Liver (tissue), 8 donors: ENCODE measurements at regions not wholly inside any gene's neighbourhood (a gene's known extent, or its start where the extent isn't known, plus 50 kb on each side); places are given as distances from the start of the nearest gene placed in this dataset.

ENCODE experiments used
- DNase-seq: peaks from one replicate; pipeline ENCODE4 v3.0.0-alpha.2; 2017; ENCODE audit warnings: low spot score
- H3K27ac ChIP-seq, 2 donors: one replicate each; pipeline ENCODE4 v1.7.0; 2013; ENCODE audit warnings: inconsistent platforms in 2 of 2, low read length in 2 of 2, control low read depth in 1 of 2, low read depth in 1 of 2, mild to moderate bottlenecking in 1 of 2
- H3K27me3 ChIP-seq, 4 donors: one replicate each; pipeline versions ENCODE4 v1.6.1 to v1.7.0; 2013; ENCODE audit warnings: low read length in 3 of 4, inconsistent platforms in 1 of 4, mild to moderate bottlenecking in 1 of 4, moderate library complexity in 1 of 4; ENCODE audit not compliant: control insufficient read depth in 4 of 4, insufficient read depth in 4 of 4
- H3K36me3 ChIP-seq, 4 donors: one replicate each; pipeline versions ENCODE4 v1.6.1 to v1.7.0; 2013; ENCODE audit warnings: low read length in 3 of 4, mild to moderate bottlenecking in 3 of 4, low read depth in 1 of 4, moderate library complexity in 1 of 4; ENCODE audit not compliant: control insufficient read depth in 4 of 4, insufficient read depth in 3 of 4
- H3K4me1 ChIP-seq, 4 donors: one replicate each; pipeline versions ENCODE4 v1.6.1 to v1.7.0; 2013; ENCODE audit warnings: low read length in 3 of 4, mild to moderate bottlenecking in 3 of 4, moderate library complexity in 1 of 4; ENCODE audit not compliant: control insufficient read depth in 4 of 4, insufficient read depth in 4 of 4
- H3K4me3 ChIP-seq, 3 donors: one replicate each; pipeline versions ENCODE4 v1.6.1 to v1.7.0; 2013; ENCODE audit warnings: low read length in 3 of 3, control low read depth in 1 of 3, low read depth in 1 of 3, mild to moderate bottlenecking in 1 of 3
- H3K9ac ChIP-seq, 2 donors: one replicate each; pipeline ENCODE4 v1.7.0; 2013; ENCODE audit warnings: low read length in 2 of 2, mild to moderate bottlenecking in 2 of 2, moderate library complexity in 2 of 2, control low read depth in 1 of 2, low read depth in 1 of 2
- H3K9me3 ChIP-seq, 4 donors: one replicate each; pipeline versions ENCODE4 v1.6.1 to v1.7.0; 2013; ENCODE audit warnings: low read length in 3 of 4; ENCODE audit not compliant: control insufficient read depth in 4 of 4
- EGR1 ChIP-seq, 2 donors: IDR thresholded peaks; 2 replicates each; pipeline ENCODE4 v1.6.1; 2016 to 2018; ENCODE audit warnings: antibody characterized with exemption in 2 of 2, low read depth in 2 of 2
- FOXA1 ChIP-seq: IDR thresholded peaks from 2 replicates; pipeline ENCODE4 v1.6.1; 2016; ENCODE audit warnings: antibody characterized with exemption
- FOXA2 ChIP-seq: IDR thresholded peaks from 2 replicates; pipeline ENCODE4 v1.6.1; 2016; ENCODE audit warnings: antibody characterized with exemption
- GABPA ChIP-seq, 2 donors: IDR thresholded peaks in 1 of 2; conservative IDR thresholded peaks in 1 of 2; 2 replicates each; pipeline ENCODE4 v1.6.1; 2016; ENCODE audit warnings: antibody characterized with exemption in 2 of 2, mild to moderate bottlenecking in 1 of 2, moderate library complexity in 1 of 2
- HNF4A ChIP-seq, 2 donors: conservative IDR thresholded peaks; 2 replicates each; pipeline ENCODE4 v1.6.1; 2016; ENCODE audit warnings: antibody characterized with exemption in 2 of 2, mild to moderate bottlenecking in 2 of 2
- HNF4G ChIP-seq: IDR thresholded peaks from 2 replicates; pipeline ENCODE4 v1.6.1; 2016; ENCODE audit warnings: antibody characterized with exemption
- JUND ChIP-seq, 2 donors: IDR thresholded peaks; 2 replicates each; pipeline ENCODE4 v1.6.1; 2016; ENCODE audit warnings: antibody characterized with exemption in 2 of 2
- NR2F2 ChIP-seq: IDR thresholded peaks from 2 replicates; pipeline ENCODE4 v1.6.1; 2016; ENCODE audit warnings: antibody characterized with exemption
- RXRA ChIP-seq, 2 donors: IDR thresholded peaks; 2 replicates each; pipeline ENCODE4 v1.6.1; 2017 to 2018; ENCODE audit warnings: antibody characterized with exemption in 2 of 2, mild to moderate bottlenecking in 1 of 2
- SP1 ChIP-seq: IDR thresholded peaks from 2 replicates; pipeline ENCODE4 v1.6.1; 2018; ENCODE audit warnings: antibody characterized with exemption, mild to moderate bottlenecking
- TAF1 ChIP-seq: conservative IDR thresholded peaks from 2 replicates; pipeline ENCODE4 v1.6.1; 2016; ENCODE audit warnings: antibody characterized with exemption, mild to moderate bottlenecking
- YY1 ChIP-seq: IDR thresholded peaks from 2 replicates; pipeline ENCODE4 v1.6.1; 2016; ENCODE audit warnings: antibody characterized with exemption, mild to moderate bottlenecking
- WGBS: extraction: QIAGEN DNeasy Blood & Tissue Kit; methylation state at CpG from one replicate; pipeline ENCODE4 v1.1.7; 2013; 5-methylcytosine and 5-hydroxymethylcytosine counted together
- TF ChIP-seq, protein P1 (sequence below): IDR thresholded peaks from 2 replicates; pipeline ENCODE4 v1.6.1; 2016; ENCODE audit warnings: antibody characterized with exemption, mild to moderate bottlenecking
- TF ChIP-seq, protein P2 (sequence below): IDR thresholded peaks from 2 replicates; pipeline ENCODE4 v1.6.1; 2016; ENCODE audit warnings: antibody characterized with exemption
- TF ChIP-seq, protein P3 (sequence below): IDR thresholded peaks from 2 replicates; pipeline ENCODE4 v1.6.1; 2016; ENCODE audit warnings: antibody characterized with exemption
- TF ChIP-seq, protein P4 (sequence below): fragments of 150-350 bp; IDR thresholded peaks from 2 replicates; pipeline ENCODE4 v1.5.1; 2017; ENCODE audit warnings: improper control_type of control experiment, low read depth, low read length; ENCODE audit not compliant: missing input control
- TF ChIP-seq, protein P5 (sequence below): IDR thresholded peaks from 2 replicates; pipeline ENCODE4 v1.6.1; 2016; ENCODE audit warnings: antibody characterized with exemption
- donor health status: healthy.
- donor health status: healthy.
- donor health status: healthy.
- donor health status: healthy.
- donor health status: healthy.

DNA sequence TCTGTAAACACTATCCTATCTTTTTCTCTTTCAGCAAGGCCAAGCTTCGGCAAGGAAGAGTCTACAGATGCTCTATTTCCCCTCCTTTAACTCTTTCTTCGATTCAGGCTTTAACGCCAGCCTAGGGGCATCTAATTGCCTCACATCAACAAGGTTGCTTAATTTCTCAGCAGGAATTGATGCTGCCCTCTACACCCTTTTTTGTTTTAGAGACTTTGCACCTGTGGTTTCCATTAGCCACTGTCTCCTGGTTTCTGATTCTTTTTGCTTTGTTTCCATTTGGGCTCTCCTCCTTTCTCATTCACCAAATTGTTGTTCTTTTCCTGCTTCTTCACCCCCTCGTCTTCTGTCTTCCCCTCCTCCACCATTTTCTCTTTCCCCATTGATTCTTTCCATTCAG is 202.4 kb upstream of the HMCN1 start:
- TF ChIP-seq FOXA2, result no peak

DNA sequence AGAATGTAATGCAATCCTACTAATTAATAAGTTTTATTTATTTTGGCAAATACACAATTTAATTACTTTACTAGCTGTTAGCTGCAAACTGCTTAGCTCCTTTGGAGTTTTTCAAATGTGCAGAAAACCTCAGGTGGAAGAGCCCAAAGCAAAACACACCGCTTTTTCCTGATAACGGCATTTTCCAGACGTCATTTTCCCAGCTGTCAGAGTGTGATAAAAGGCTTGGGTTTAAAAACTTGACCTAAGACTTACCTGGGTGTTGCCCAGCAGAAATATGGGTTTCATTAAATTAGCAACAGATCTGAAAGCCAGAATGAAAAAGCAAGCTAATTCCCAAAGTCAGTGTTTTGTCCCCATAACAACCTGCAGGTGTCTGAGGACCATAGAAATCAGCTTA is 204.0 kb upstream of the HMCN1 start:
- H3K27me3 ChIP-seq, result no peaks in the 10 kb centered on the region
- no peaks in the 10 kb centered on the region for H3K9me3 ChIP-seq
- H3K4me1 ChIP-seq, result peaks cover 3 to 14% (median 8%) of the 10 kb centered on the region in 4 donors
- H3K4me3 ChIP-seq, result no peak overlapping the region
- TF ChIP-seq, protein P1, sequence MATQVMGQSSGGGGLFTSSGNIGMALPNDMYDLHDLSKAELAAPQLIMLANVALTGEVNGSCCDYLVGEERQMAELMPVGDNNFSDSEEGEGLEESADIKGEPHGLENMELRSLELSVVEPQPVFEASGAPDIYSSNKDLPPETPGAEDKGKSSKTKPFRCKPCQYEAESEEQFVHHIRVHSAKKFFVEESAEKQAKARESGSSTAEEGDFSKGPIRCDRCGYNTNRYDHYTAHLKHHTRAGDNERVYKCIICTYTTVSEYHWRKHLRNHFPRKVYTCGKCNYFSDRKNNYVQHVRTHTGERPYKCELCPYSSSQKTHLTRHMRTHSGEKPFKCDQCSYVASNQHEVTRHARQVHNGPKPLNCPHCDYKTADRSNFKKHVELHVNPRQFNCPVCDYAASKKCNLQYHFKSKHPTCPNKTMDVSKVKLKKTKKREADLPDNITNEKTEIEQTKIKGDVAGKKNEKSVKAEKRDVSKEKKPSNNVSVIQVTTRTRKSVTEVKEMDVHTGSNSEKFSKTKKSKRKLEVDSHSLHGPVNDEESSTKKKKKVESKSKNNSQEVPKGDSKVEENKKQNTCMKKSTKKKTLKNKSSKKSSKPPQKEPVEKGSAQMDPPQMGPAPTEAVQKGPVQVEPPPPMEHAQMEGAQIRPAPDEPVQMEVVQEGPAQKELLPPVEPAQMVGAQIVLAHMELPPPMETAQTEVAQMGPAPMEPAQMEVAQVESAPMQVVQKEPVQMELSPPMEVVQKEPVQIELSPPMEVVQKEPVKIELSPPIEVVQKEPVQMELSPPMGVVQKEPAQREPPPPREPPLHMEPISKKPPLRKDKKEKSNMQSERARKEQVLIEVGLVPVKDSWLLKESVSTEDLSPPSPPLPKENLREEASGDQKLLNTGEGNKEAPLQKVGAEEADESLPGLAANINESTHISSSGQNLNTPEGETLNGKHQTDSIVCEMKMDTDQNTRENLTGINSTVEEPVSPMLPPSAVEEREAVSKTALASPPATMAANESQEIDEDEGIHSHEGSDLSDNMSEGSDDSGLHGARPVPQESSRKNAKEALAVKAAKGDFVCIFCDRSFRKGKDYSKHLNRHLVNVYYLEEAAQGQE, result no peak
- no peak for TF ChIP-seq TAF1
- no peak for TF ChIP-seq EGR1 (IDR thresholded peaks at IDR 0.05; ENCODE audit: low read depth in 2 of 2)
- no peak for TF ChIP-seq JUND (IDR thresholded peaks at IDR 0.05)
- TF ChIP-seq GABPA (IDR thresholded peaks at IDR 0.05 in 1 of 2, conservative IDR thresholded peaks at IDR 0.05 in 1 of 2), result no peak
- TF ChIP-seq RXRA (IDR thresholded peaks at IDR 0.05), result no peak
- no peak for TF ChIP-seq SP1
- TF ChIP-seq, protein P2, sequence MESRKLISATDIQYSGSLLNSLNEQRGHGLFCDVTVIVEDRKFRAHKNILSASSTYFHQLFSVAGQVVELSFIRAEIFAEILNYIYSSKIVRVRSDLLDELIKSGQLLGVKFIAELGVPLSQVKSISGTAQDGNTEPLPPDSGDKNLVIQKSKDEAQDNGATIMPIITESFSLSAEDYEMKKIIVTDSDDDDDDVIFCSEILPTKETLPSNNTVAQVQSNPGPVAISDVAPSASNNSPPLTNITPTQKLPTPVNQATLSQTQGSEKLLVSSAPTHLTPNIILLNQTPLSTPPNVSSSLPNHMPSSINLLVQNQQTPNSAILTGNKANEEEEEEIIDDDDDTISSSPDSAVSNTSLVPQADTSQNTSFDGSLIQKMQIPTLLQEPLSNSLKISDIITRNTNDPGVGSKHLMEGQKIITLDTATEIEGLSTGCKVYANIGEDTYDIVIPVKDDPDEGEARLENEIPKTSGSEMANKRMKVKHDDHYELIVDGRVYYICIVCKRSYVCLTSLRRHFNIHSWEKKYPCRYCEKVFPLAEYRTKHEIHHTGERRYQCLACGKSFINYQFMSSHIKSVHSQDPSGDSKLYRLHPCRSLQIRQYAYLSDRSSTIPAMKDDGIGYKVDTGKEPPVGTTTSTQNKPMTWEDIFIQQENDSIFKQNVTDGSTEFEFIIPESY, result no peak
- TF ChIP-seq, protein P3, sequence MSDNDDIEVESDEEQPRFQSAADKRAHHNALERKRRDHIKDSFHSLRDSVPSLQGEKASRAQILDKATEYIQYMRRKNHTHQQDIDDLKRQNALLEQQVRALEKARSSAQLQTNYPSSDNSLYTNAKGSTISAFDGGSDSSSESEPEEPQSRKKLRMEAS, result no peak
- TF ChIP-seq HNF4A (conservative IDR thresholded peaks at IDR 0.05), result no peak
- no peak for TF ChIP-seq HNF4G
- TF ChIP-seq FOXA2, result no peak
- no peak for TF ChIP-seq FOXA1
- no peak for TF ChIP-seq NR2F2
- TF ChIP-seq YY1, result no peak
- TF ChIP-seq, protein P4, sequence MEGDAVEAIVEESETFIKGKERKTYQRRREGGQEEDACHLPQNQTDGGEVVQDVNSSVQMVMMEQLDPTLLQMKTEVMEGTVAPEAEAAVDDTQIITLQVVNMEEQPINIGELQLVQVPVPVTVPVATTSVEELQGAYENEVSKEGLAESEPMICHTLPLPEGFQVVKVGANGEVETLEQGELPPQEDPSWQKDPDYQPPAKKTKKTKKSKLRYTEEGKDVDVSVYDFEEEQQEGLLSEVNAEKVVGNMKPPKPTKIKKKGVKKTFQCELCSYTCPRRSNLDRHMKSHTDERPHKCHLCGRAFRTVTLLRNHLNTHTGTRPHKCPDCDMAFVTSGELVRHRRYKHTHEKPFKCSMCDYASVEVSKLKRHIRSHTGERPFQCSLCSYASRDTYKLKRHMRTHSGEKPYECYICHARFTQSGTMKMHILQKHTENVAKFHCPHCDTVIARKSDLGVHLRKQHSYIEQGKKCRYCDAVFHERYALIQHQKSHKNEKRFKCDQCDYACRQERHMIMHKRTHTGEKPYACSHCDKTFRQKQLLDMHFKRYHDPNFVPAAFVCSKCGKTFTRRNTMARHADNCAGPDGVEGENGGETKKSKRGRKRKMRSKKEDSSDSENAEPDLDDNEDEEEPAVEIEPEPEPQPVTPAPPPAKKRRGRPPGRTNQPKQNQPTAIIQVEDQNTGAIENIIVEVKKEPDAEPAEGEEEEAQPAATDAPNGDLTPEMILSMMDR, result no peak
- TF ChIP-seq, protein P5, sequence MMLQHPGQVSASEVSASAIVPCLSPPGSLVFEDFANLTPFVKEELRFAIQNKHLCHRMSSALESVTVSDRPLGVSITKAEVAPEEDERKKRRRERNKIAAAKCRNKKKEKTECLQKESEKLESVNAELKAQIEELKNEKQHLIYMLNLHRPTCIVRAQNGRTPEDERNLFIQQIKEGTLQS, result no peak
- no peaks in the 10 kb centered on the region for H3K36me3 ChIP-seq
- no peak for DNase-seq
- H3K27ac ChIP-seq, result no peak overlapping the region
- 89% methylated on average over 3 of the region's 3 CpGs for WGBS
- H3K9ac ChIP-seq, result no peak overlapping the region

More for the DNA sequence above, 202.4 kb upstream of the HMCN1 start:
- WGBS, result 91% methylated on average over 4 of the region's 4 CpGs
- Histone ChIP-seq H3K4me3 (no peak overlapping the region), H3K9ac (no peak overlapping the region), H3K27me3 (no peaks in the 10 kb centered on the region), H3K36me3 (no peaks in the 10 kb centered on the region), H3K27ac (no peak overlapping the region), H3K9me3 (no peaks in the 10 kb centered on the region), H3K4me1 (peaks cover 3 to 15% (median 11%) of the 10 kb centered on the region in 4 donors)
- no peak for DNase-seq
